ENCODE measurements at regions not wholly inside any gene's neighbourhood (a gene's known extent, or its start where the extent isn't known, plus 50 kb on each side); places are given as distances from the start of the nearest gene placed in this dataset.

DNA sequence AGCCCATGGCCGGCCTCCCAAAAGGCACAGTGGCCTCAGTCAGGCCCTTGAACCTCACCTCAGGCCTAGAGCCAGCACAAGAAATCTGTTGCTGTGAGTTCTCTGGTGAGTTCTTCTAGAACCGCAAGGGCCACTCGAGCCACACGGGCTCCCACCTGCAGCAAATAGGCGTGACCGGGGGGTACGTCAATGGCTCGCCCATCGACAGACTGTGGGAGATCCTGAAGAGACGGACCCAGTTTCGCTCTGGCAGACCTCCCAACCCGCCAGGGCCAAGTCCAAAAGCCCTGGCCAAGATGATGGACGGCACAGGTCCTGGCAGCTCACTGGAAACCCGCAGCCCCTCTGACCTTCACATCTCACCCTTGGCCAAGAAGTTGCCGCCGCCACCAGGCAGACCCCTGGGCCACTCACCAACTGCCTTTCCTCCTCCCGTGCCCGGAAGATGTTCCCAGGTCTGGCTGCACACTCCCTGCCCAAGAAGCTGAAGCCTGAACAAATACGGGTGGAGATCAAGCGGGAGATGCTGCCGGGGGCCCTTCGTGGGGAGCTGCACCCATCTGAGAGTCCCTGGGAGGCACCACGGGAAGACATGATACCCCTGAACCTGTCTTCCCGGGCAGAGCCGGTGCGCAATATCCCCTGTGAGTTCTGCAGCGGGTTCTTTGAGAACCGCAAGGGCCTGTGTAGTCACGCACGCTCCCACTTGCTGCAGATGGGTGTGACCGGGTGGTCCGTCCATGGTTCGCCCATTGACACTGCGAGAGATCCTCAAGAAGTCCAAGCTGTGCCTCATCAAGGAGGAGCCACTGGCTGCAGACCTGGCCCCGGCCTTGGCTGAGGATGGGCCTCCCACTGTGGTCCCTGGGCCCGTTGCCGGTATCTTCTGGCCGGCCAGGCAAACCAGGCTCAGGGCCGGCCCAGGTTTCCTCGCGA, 544.2 kb upstream of the CCDC179 start:
- Histone ChIP-seq H3K4me1 (no peaks in the 10 kb centered on the region), H3K27me3 (no peaks in the 10 kb centered on the region), H3K36me3 (no peaks in the 10 kb centered on the region), H3K4me3 (no peak overlapping the region), H3K27ac (no peak overlapping the region), H3K9me3 (peaks cover 0 to 29% (median 17%) of the 10 kb centered on the region in 3 donors)
- TF ChIP-seq, protein P1, sequence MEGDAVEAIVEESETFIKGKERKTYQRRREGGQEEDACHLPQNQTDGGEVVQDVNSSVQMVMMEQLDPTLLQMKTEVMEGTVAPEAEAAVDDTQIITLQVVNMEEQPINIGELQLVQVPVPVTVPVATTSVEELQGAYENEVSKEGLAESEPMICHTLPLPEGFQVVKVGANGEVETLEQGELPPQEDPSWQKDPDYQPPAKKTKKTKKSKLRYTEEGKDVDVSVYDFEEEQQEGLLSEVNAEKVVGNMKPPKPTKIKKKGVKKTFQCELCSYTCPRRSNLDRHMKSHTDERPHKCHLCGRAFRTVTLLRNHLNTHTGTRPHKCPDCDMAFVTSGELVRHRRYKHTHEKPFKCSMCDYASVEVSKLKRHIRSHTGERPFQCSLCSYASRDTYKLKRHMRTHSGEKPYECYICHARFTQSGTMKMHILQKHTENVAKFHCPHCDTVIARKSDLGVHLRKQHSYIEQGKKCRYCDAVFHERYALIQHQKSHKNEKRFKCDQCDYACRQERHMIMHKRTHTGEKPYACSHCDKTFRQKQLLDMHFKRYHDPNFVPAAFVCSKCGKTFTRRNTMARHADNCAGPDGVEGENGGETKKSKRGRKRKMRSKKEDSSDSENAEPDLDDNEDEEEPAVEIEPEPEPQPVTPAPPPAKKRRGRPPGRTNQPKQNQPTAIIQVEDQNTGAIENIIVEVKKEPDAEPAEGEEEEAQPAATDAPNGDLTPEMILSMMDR (IDR thresholded peaks at IDR 0.05) = no peak
- intact Hi-C loops (cut with DNase I) = no loop called here
- no peak for DNase-seq
- WGBS, 2 donors = 95% methylated on average over 13 to 15 of the region's 41 CpGs

DNA sequence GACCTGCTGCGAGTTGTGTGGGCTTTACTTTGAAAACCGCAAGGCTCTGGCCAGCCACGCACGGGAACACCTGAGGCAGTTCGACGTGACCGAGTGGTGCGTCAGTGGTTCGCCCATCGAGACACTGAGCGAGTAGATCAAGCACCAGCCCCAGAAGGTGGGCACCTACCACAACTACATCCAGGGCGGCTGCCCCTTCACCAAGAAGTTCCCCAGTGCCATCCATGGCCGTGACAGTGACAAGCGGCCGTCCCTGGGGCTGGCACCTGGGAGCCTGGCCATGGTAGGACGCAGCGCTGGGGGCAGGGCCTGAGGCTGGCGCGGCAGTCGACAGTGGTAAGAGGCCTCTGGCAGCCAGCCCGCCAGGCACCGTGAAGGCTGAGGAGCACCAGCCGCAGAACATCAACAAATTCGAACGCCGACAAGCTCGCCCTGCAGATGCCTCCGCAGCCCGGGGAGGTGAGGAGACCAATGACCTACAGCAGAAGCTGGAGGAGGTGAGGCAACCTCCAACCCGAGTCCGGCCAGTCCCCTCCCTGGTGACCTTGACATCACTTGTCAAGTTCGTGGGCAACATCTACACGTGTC, 545.2 kb upstream of the CCDC179 start:
- Histone ChIP-seq H3K4me1 (no peaks in the 10 kb centered on the region), H3K27ac (no peak overlapping the region), H3K4me3 (no peak overlapping the region), H3K9me3 (peaks cover 0 to 29% (median 17%) of the 10 kb centered on the region in 3 donors), H3K36me3 (no peaks in the 10 kb centered on the region), H3K27me3 (no peaks in the 10 kb centered on the region)
- WGBS, 2 donors = 91 to 98% methylated on average over 4 to 11 of the region's 33 CpGs
- DNase-seq = no peak
- intact Hi-C loops (cut with DNase I) = no loop called here
- TF ChIP-seq, protein P1 (IDR thresholded peaks at IDR 0.05) = no peak
- no peak for TF ChIP-seq POLR2A (IDR thresholded peaks at IDR 0.05)

DNA sequence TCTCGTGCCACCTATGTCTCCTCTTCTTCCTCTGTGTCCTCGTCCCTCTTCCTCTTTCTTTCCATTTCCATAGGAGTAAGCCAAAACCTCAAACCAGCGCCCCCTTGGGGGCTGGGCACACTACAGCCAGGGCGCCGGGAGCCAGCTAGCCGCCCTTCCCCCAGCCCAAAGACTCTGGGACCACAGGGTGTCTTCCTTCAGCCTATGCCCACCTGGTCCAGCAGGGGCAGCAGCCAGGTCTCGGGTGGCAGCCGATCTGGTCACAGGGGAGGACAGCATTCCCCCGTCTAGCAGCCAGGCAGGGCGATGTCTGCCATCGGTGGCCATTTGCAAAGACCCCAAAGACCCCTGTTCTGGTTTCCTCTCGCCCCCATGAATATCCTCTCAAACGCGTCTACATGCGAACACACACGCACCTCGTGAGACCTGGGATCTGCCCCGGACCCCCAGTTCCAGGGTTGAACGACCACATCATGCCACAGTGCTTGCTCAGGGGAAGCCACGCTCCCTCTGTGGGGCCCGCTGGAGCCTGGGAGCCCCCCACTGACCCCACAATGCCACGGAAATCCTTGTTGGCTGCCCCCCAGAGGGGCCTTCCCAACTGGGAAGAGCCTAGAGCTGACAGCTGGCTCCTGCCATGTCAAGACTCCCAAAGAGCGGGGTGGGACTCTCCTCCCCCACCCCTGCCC, 546.0 kb upstream of the CCDC179 start:
- Histone ChIP-seq H3K27ac (no peak overlapping the region), H3K4me1 (no peaks in the 10 kb centered on the region), H3K4me3 (no peak overlapping the region), H3K9me3 (peaks cover 0 to 29% (median 17%) of the 10 kb centered on the region in 3 donors), H3K27me3 (no peaks in the 10 kb centered on the region), H3K36me3 (no peaks in the 10 kb centered on the region)
- WGBS, 2 donors = 84 to 94% methylated on average over 11 to 13 of the region's 23 CpGs
- intact Hi-C loops (cut with DNase I) = no loop called here
- no peak for TF ChIP-seq POLR2A (IDR thresholded peaks at IDR 0.05)
- TF ChIP-seq, protein P1 (IDR thresholded peaks at IDR 0.05) = no peak
- no peak for DNase-seq

DNA sequence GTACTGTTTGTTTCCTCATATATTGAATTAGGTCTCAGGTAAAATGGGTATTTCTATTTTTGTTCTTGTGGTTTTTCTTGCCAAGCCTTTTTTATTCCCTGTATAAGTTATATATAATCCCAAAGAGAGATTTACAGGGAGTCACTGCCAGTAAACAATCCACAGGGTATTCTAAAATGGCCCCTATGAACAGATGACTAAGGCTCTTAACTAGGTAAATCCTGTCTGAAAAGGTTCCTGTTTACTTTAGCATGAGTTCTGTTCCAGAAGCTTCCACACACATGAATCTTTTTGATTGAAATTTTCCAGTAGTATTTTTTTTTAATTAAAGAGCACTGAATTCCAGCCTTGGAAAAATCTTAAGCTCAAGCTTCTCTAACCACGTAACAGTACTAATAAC, 552.8 kb upstream of the CCDC179 start:
- H3K9me3 ChIP-seq = peaks cover 0 to 4% (median 0%) of the 10 kb centered on the region in 3 donors
- H3K4me1 ChIP-seq = no peaks in the 10 kb centered on the region
- no peaks in the 10 kb centered on the region for H3K36me3 ChIP-seq
- no peak overlapping the region for H3K4me3 ChIP-seq
- DNase-seq = no peak
- TF ChIP-seq, protein P1 (IDR thresholded peaks at IDR 0.05) = no peak
- TF ChIP-seq POLR2A (IDR thresholded peaks at IDR 0.05) = no peak
- 23 to 27% methylated on average over 1 of the region's 1 CpG for whole genome bisulfite sequencing, 2 donors
- intact Hi-C loops (cut with DNase I) = no loop called here
- no peak overlapping the region for H3K27ac ChIP-seq
- H3K27me3 ChIP-seq = no peaks in the 10 kb centered on the region

DNA sequence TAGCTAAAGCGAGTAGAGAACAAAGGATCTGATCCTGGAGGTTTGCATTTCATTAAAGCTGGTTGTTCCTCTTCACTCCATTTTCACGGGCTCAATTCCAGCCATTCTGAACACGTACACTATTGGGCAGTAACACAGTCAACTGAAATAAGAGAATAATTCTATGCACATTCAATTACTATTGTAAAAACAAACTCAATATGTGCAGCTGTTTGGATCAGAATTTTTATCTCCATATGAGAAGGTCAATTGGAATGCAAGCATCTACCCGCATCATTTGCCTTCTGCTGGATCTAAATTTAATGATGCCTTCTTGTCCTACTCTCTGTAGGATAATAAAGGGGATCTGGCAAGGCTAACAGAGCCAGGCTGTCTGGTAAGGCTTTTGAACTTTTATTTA, 562.8 kb upstream of the CCDC179 start:
- Histone ChIP-seq H3K9me3 (no peaks in the 10 kb centered on the region), H3K4me1 (no peaks in the 10 kb centered on the region), H3K27me3 (no peaks in the 10 kb centered on the region), H3K4me3 (no peak overlapping the region), H3K36me3 (no peaks in the 10 kb centered on the region), H3K27ac (no peak overlapping the region)
- WGBS, 2 donors = 61 to 64% methylated on average over 4 of the region's 4 CpGs
- TF ChIP-seq, protein P1 (IDR thresholded peaks at IDR 0.05) = no peak
- no peak for TF ChIP-seq POLR2A (IDR thresholded peaks at IDR 0.05)
- intact Hi-C loops (cut with DNase I) = no loop called here
- no peak for DNase-seq

Measured in esophagus squamous epithelium (tissue), 5 donors.